ENCODE measurements at regions not wholly inside any gene's neighbourhood (a gene's known extent, or its start where the extent isn't known, plus 50 kb on each side); places are given as distances from the start of the nearest gene placed in this dataset.
"Not testable (repeated sequence)": the region's sequence is repeated elsewhere in the genome, so short reads cannot be mapped to it uniquely, and the experiment has no call there.

DNA sequence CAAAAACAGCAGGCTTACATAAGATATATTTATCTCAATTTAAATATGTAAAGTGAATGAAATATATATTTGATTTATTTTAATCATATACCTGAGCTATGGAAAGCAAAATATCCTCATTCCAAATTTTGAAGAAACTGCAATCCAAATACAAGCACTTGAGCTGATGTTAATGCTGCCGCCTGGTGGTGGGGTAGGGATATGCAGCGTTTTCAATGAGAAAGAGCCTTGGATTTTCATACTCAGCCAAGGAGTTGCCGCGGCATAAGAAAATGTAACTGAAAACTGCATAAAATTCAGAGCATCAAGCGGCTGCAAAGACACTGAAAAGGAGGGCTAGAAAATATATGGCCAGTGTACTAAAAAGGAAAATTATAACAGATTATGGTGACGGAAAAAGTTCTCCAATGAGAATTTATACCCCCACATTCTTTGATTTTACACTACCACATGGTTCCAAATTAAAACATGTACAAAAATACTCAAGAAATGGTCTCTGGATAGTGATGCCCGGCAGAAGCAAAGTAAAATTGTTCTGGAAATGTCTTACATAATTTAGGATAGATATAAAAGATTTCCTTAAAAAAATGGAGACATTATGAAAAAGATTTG, 660.3 kb upstream of the PITX2 start:
- DNase-seq = no peak

DNA sequence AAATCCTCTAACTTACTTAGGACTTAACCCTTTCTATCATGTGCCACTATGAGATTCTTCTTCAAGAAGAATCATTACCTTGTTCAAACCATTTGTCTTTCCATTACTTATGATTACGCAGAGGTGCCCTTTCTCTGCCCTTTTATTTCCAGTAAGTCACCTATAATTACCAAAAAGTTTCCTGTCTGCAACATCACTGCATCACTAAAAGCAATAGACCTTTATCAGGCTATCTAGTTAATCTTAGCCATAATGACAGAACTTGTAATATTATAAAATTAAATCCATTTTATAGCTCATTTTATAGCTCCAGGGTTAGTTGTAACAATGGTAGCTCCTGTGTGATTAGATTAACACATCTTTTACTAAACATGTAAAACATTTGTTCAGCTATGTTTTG, 673.6 kb upstream of the PITX2 start:
- DNase-seq = no peak

DNA sequence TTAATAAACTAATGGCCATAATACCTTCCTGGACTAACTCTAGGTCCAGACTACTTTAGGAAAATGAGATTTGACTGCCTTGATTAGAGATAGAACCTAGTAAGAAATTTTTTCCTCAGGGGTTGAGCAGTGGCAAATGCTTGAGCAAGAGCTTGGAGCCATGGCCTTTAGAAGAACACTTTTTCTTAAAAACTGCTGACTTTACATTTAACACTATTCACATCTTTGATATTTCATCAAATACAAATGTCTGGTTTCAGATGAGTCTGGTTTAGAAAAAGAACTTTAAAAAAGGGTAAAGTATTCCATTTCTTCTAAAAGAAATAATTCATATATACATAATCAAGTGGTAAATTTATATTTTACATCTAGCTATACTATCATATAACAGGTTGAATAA, 680.9 kb upstream of the PITX2 start:
- DNase-seq = no peak

DNA sequence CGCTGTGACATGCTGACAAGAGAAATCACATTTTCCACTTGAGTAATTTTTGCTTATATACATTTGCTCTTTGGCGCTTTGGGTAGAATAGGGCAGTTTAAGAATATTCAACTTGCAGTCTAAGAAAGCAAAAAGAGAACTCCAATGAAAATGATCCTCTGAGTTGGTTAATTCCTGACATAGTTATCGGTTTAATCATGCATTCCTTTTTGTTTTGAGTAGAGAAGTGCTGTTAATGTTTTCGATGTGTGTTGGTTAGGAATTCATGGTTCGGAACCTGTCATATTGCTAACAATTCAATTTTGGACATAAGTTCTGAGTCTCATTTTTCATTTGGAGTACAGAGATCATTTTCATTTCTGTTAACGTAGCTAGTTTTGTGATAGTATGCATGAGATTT, 700.6 kb upstream of the PITX2 start:
- no peak for DNase-seq

DNA sequence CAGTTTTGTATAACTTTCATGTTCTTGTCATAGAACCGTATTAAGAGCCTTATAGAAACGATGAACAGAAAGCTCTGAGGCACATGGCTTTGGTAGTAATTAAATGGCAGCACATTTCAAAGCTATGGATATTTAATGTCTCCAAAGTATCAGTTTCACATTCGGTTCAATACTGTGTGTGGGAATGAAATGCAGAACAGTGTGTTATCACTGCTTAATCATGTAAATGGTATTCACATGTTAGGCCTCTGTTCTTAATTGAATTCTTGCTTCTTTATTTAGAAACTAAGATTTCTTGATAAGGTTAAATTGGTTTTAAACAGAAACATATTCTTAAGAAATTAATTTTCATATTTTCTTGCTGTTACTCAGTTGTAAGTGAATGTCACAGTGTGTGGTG, 701.0 kb upstream of the PITX2 start:
- DNase-seq = no peak

DNA sequence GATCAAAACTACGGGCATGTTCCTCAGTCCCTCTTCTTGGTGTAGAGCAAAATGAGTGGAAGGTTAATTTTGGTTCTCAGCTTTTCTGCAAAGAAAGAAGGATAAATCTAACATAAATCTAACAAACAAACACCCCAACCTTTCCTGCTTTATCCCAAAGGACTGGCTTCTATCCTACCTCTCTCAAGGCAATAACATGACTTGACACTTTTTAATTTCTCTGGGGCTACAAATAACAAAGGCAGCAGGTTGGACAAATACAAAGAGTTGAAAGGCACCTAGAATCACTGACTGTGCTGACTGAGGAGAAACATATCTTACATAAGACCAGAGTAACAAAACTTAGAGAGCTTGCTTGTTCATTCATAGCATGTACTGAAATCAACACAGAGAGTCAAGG, 703.6 kb upstream of the PITX2 start:
- DNase-seq = no peak

DNA sequence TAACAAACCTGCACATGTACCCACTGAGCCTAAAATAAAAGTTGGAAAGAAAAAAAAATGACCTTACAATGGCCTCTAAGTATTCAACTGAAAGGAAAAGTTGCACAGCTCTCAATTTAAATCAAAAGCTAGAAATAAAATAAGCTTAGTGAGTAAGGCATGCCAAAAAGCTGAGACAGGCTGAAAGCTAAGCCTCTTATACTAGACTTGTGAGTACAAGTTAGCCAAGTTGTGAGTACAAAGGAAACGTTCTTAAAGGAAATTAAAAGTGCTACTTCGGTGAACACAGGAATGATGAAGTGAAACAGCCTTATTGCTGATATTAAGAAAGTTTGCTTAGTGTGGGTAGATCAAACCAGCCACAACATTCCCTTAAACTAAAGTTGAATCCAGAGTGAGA, 707.9 kb upstream of the PITX2 start:
- no peak for DNase-seq

DNA sequence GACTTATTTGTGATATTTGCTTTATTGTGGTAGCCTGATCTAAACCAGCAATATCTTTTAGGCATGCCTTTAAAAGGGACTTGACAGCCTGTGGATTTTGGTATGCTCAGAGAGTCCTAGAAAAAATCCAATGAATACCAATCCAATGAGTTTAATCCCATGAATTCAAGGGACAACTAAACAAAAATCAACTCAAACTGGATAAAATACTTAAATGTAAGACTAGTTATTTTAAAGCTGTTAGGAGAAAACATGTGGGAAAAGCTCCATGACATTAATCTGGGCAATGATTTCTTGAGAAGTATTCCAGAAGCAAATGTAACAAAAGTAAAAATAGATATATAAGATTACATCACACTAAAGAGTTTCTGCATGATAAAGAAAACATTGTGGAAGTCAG, 711.5 kb upstream of the PITX2 start:
- DNase-seq = no peak

DNA sequence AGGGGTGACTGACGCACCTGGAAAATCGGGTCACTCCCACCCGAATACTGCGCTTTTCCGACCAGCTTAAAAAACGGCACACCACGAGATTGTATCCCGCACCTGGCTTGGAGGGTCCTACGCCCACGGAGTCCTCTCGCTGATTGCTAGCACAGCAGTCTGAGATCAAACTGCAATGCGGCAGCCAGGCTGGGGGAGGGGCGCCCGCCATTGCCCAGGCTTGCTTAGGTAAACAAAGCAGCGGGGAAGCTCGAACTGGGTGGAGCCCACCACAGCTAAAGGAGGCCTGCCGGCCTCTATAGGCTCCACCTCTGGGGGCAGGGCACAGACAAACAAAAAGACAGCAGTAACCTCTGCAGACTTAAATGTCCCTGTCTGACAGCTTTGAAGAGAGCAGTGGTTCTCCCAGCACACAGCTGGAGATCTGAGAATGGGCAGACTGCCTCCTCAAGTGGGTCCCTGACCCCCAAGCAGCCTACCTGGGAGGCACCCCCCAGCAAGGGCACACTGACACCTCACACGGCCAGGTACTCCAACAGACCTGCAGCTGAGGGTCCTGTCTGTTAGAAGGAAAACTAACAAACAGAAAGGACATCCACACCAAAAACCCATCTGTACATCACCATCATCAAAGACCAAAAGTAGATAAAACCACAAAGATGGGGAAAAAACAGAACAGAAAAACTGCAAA, 714.5 kb upstream of the PITX2 start:
- peak; percentile 6 for DNase-seq

DNA sequence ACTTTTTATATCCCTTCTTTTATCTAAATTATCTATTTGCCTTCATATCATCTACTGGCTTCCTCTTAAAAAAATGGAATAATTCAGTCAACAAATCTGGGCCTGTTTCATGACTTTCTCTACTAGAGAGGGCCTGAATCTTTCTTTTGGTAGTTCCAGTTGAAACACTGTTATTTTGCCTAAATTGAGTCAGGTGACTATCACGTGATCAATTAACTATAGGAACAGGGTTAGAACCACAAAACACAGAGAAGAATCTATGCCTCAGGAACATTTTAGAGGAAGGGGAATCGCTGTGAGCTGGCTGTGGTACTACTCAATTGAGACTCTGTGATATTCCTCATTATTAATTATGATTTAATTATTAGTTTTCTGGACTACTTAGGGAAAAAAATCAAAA, 736.7 kb upstream of the PITX2 start:
- DNase-seq = no peak

DNA sequence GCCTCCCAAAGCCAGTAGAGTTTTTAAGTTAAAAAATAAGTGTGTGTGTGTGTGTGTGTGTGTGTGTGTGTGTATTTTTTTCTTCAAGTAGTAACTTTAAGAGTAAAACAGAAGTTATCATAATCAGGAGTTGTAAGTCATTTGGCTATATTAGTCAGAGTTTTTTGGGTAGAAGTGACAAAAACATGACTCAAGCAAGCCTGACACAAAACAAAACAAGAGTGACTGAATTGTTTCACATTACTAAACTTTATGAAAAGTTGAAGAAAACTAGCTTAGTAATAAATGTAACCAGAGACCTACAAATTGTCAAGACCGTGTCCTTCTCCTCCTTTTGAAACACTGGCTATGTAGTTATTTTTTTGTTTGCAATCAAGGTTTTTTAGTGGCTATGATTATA, 738.0 kb upstream of the PITX2 start:
- DNase-seq = no peak

DNA sequence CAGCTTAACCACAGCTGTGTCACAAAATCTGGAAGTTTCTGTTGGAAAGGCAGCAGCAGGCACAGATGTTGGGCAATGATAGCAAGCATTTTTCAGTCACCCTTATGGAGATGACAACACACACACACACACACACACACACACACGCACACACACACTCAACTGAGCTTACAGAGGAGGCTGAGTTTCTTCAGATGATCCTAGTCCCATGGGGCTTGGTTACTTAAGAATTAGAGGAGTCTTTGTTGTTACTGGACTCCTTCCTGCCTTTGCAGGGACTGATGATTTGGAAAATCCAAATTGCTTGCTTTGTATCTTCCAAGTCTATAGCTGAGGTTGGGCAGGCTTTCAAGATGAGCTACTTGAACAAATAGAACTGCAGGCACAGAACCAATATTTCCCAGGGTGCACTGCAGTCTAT, 740.1 kb upstream of the PITX2 start:
- no peak for DNase-seq

DNA sequence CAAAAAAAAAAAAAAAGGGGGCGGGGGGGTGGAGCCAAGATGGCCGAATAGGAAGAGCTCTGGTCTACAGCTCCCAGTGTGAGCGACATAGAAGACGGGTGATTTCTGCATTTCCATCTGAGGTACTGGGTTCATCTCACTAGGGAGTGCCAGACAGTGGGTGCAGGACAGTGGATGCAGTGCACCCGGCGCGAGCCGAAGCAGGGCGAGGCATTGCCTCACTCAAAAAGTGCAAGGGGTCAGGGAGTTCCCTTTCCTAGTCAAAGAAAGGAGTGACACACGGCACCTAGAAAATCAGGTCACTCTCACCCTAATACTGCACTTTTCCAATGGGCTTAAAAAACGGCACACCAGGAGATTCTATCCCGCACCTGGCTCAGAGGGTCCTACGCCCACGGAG, 755.0 kb upstream of the PITX2 start:
- not testable (repeated sequence) for DNase-seq

DNA sequence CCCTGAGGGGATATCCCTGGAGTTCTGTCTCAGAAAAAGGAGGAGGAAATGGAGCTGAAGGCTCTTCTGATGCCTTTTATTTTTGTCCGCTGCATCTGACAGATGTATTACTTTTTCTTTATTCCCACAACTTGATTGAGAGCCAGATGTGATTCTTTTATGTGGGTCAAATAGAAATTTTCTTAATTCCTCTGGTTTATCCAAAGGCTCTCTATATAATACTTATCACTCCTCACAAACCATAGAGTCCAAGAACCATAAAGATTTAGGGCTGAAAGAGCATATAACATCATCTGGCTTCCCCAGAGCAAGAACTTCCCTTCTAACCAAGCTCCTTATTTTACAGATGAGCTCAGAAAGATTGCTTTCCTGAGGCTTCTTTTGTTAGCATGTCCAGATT, 756.7 kb upstream of the FAM241A start:
- DNase-seq = no peak

DNA sequence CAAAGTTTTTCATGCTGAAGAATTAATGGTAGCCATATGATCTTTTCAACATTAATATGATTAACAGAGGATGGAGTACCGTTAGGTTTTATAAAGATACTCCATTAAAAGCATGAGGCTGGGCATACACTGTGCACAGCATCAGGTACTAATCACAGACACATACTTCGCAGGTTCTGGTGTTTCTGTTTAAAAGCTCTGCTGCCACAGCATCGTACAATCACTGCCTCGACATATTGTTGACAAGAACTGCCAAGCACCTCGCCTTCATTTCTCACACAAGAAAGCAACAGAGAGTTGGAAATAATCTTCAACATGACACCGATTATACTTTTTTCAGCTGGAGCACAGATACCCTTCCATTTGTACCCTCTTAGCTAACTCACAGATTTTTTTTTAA, 753.4 kb upstream of the FAM241A start:
- DNase-seq = no peak

DNA sequence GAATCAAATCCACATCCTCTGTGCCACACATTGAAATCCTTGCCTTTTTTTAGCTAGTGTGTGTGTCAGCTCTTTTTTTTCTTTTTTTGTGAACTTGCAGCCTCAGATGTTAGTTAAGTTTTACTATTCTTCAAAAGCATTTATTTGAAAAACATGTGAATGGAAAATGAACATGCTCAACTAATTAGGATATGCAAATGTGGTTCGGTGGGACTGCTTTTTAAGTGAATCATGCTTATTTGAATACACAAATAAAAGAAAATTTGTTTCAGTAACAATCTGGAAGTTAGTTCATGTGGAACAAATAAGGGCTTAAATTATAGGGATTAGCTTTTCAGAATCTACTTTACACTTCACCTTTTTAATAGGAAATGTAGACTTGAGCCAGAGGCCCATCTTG, 751.5 kb upstream of the FAM241A start:
- no peak for DNase-seq

DNA sequence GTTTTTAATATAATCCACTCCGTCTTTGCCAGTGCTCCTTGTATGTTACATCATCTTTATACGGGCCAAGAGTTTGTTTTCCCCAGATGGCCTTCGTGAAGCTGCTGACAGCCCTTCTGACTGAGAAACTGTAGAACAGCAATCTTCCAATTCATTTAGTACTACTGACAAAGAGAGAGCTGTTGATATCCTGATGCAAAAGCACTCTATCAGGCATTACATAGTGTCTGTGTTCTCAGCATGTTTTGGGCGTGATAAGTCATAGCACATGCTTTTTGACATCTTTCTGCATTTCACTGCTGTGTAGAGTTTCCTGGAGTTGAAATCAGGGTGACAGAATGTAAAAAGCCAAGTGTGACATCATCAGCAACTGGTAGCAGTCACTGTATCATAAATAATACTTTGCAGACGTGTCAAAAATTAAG, 746.3 kb upstream of the FAM241A start:
- DNase-seq = no peak

DNA sequence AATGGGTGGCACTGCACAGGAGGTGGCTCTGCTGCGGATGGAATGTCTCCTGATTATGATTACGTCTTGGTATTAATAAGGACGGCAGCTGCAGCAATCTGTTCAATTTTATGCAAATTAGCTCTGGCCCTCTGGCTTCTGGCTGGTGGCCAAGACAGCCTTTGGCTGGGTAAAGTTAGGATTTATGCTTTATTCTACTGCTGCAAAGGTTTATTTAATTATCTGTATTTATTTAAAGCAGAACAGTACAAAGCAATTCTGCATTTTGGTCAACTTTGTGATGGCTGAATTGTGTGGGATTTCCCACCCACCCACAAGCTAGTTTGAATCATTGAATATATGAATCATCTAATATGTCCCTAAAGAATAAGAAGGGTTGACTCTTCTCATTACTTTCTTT, 745.6 kb upstream of the FAM241A start:
- DNase-seq = no peak

DNA sequence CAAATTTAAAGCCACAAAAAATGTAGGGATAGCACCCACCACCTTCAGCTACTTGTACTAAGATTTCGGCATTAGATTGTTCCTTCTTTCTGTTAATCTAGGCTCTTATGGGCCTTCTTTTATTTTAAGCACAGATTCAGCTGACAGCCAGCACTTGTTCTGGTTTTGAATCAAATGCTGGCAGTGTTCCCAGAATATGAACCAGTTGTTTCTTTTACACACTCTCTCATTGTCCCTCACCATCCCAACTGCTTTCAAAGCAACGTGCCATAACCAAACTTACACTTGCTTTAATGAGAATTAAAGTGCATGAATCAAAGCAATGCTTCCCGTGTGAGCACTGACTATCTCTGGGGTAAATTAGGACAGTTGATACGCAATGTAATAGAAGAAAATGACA, 744.5 kb upstream of the FAM241A start:
- DNase-seq = peak; percentile 3

DNA sequence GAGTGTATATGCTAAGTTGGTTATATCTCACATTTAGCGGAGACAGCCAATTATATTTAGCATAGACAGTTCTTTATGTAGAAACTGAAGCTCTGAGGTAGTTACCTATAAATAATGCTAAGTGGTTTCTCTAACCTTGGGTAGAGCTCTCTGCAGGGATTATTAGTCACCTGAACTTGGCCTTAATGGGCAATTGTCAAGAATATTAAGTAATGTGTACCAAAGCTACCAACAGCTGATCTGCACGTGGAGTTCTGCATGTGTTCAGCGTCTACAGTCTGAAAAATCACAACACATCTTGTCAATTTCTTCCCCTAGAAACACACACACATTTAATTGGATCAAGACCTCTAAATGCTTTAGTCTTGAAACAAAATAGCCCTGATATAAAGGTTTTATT, 740.6 kb upstream of the FAM241A start:
- no peak for DNase-seq

DNA sequence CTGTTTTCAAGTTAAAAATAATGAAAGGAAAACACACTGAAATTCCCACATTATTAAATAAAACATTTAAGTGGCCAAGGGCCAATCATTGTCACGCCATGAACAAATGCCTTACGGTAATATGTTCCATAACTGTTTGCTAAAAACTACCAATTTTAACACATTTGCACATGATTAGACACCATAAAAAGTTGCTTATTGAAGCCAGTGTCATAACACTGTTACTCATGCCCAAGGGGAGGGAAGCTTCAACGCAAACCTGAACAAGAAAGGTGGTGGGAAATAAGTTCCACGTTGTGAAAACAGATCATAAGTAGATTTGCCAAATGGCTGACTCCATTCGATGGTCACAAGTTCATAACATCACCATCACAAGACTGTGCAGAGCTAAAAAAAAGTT, 739.3 kb upstream of the FAM241A start:
- DNase-seq = no peak

DNA sequence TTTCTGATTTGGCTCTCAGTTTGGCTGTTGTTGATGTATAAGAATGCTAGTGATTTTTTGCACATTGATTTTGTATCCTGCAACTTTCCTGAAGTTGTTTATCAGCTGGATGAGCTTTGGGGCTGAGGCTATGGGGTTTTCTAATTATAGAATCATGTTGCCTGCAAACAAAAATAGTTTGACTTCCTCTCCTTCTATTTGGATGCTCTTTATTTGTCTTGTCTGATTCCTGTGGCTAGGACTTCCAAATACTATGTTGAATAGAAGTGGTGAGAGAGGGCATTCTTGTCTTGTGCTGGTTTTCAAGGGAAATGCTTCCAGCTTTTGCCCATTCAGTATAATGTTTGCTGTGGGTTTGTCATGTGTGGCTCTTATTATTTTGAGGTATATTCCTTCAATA, 734.7 kb upstream of the FAM241A start:
- DNase-seq = no peak

DNA sequence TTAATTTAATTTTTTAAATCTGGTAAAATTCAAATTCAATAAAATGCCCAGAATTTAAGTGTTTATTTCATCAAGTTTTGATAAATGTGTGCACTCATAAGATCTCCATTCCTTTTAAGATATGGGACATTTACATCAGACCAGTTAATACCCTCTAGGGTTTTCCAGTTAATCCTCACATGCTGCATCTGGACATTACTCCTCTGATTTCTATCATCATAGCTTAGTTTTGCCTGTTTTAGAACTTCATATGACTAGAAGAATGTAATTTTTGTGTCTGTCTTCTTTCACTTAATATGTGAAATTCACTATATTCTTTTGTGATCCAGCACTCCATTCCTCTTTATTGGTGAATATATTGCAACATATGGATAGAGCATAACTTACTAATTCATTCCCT, 727.7 kb upstream of the FAM241A start:
- no peak for DNase-seq

DNA sequence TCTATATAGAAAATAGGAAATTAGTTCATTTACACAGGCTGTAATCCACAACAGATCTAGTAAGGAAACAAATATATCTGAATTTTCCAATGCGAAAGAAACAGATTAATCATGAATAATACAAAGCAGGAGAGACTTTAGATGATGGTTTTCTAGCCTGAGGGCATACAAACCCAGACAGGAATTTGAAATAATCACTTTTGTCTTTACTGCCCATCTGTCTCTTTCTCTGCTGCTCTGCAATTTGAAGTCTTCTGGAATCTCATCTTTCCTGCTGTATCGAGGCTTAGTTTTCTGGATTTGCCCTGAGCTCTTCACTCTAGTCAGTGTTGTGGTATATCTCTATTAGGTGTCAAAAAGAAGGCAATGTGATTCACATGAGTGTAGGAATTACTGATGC, 711.8 kb upstream of the FAM241A start:
- no peak for DNase-seq

DNA sequence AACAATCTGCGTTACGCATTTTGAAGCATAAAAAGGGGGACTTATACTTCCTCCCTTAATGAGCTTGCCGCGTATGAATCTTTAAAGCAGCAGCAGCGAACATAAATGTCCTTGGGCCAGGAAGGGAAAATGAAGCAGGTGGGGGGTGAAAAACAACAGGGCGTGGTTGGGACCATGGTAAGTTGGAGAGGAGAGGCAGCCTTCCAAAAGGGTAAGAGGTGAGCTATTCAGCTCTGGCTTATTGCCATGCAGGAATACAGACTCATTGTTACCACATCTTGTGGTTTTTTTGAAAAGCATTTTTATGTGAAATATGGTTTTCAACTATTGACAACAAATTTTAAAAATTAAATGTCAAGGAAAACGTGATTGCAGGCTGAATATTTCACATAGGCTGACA, 710.7 kb upstream of the FAM241A start:
- DNase-seq = no peak
